ENCODE measurements at regions not wholly inside any gene's neighbourhood (a gene's known extent, or its start where the extent isn't known, plus 50 kb on each side); places are given as distances from the start of the nearest gene placed in this dataset.
"Not testable (repeated sequence)": the region's sequence is repeated elsewhere in the genome, so short reads cannot be mapped to it uniquely, and the experiment has no call there.

GRCh38 chr2:111313711-111314110 is 193.0 kb downstream of the BCL2L11 start:
- TF ChIP-seq EZH2phosphoT487, EZH2 (IDR thresholded peaks at IDR 0.05): not testable (repeated sequence)
- TF ChIP-seq, protein P1, sequence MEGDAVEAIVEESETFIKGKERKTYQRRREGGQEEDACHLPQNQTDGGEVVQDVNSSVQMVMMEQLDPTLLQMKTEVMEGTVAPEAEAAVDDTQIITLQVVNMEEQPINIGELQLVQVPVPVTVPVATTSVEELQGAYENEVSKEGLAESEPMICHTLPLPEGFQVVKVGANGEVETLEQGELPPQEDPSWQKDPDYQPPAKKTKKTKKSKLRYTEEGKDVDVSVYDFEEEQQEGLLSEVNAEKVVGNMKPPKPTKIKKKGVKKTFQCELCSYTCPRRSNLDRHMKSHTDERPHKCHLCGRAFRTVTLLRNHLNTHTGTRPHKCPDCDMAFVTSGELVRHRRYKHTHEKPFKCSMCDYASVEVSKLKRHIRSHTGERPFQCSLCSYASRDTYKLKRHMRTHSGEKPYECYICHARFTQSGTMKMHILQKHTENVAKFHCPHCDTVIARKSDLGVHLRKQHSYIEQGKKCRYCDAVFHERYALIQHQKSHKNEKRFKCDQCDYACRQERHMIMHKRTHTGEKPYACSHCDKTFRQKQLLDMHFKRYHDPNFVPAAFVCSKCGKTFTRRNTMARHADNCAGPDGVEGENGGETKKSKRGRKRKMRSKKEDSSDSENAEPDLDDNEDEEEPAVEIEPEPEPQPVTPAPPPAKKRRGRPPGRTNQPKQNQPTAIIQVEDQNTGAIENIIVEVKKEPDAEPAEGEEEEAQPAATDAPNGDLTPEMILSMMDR (IDR thresholded peaks at IDR 0.05): not testable (repeated sequence)

Data from neural progenitor cell (in vitro differentiated cells).